ENCODE measurements at regions not wholly inside any gene's neighbourhood (a gene's known extent, or its start where the extent isn't known, plus 50 kb on each side); places are given as distances from the start of the nearest gene placed in this dataset.

DNA sequence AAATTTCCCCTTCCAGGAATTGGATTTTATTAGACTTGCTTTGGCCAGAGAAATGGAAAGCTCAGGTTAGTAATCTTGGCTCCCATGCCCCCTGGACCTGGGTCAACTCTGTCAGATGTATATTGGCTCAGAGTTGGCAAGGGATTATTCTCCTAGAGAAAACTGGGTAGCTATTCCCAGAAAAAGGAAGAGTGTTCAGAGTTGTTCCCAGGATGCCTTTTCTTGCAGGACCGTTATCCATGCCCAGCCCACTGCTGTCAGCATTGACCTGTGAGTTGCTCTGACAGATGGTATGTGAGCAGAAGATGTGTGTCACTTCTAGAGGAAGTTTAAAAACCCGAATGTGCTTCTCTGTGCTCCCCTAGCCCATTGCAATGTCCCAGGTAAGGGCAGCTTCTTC lies 509.9 kb upstream of the ZFP42 start:
- no peak overlapping the region for H3K56ac ChIP-seq (replicated peaks; ENCODE audit: insufficient read length, low read depth, low read length)
- H4K20me1 ChIP-seq (replicated peaks in 1 of 2; ENCODE audit: control insufficient read depth in 1 of 2, insufficient read depth in 2 of 2, low read length in 2 of 2), result no peaks in the 10 kb centered on the region
- no peak overlapping the region for H3K18ac ChIP-seq (ENCODE audit: extremely low read depth, low read length)
- no peak overlapping the region for H2BK5ac ChIP-seq (ENCODE audit: low read depth, low read length)
- H2AFZ ChIP-seq (ENCODE audit: low read length), result no peak overlapping the region
- H2BK120ac ChIP-seq (replicated peaks; ENCODE audit: low read depth, low read length), result no peak overlapping the region
- no peak overlapping the region for H4K5ac ChIP-seq (ENCODE audit: insufficient read length, low read depth, low read length)
- FAIRE-seq (no peak), DNase-seq (ENCODE audit: low read depth in 1 of 2, low spot score in 2 of 2) (no peak)
- no peak overlapping the region for H3K9ac ChIP-seq (replicated peaks in 1 of 4; ENCODE audit: extremely low read depth in 1 of 4, low read depth in 3 of 4, low read length in 3 of 4)
- H3K4me2 ChIP-seq (ENCODE audit: insufficient read depth in 1 of 2, low read depth in 2 of 2, low read length in 2 of 2), result no peak overlapping the region
- no peaks in the 10 kb centered on the region for H3K27me3 ChIP-seq (replicated peaks in 1 of 4; ENCODE audit: control insufficient read depth in 3 of 4, extremely low read depth in 1 of 4, insufficient read depth in 3 of 4, low read length in 3 of 4)
- peaks cover 7 to 8% of the 10 kb centered on the region in 2 experiments; a peak in 1 of 4 replicates for H3K9me3 ChIP-seq (ENCODE audit: insufficient read depth in 2 of 2, low read depth in 1 of 2, low read length in 1 of 2)
- CTCF ChIA-PET (ENCODE audit: partially characterized antibody), result no interaction called here
- no peak overlapping the region for H3K4me3 ChIP-seq (ENCODE audit: extremely low read depth in 1 of 4, insufficient read depth in 2 of 4, low read depth in 3 of 4, low read length in 4 of 4)
- no peak overlapping the region for H3K14ac ChIP-seq (ENCODE audit: insufficient read length)
- H2BK15ac ChIP-seq (ENCODE audit: low read length), result no peak overlapping the region
- H2AK5ac ChIP-seq (ENCODE audit: low read depth, low read length), result no peak overlapping the region
- H3K4ac ChIP-seq (replicated peaks; ENCODE audit: insufficient read length, low read depth, low read length), result no peak overlapping the region
- no peak overlapping the region for H4K91ac ChIP-seq (replicated peaks; ENCODE audit: insufficient read length, low read length)
- no peak overlapping the region for H2BK12ac ChIP-seq (ENCODE audit: low read depth, low read length)
- no peaks in the 10 kb centered on the region for H3K79me1 ChIP-seq (ENCODE audit: low read depth, low read length)
- POLR2A ChIA-PET (ENCODE audit: partially characterized antibody), result no interaction called here
- 96% methylated on average over 2 of the region's 2 CpGs; no CpG with 5 or more reads in 1 of the 2 experiments for WGBS, 2 experiments (ENCODE audit: extremely low coverage in 1 of 2, insufficient coverage in 1 of 2, insufficient read length in 1 of 2, insufficient replicate concordance in 2 of 2, low coverage in 1 of 2, low lambda C conversion rate in 2 of 2, missing lambda C conversion rate in 1 of 2)
- no peak overlapping the region for H2BK20ac ChIP-seq (ENCODE audit: low read length)
- no peak overlapping the region for H4K8ac ChIP-seq (ENCODE audit: extremely low read depth, insufficient read depth, low read length)
- no peaks in the 10 kb centered on the region for H3K4me1 ChIP-seq (replicated peaks in 1 of 4; ENCODE audit: control insufficient read depth in 3 of 4, insufficient read depth in 4 of 4, low read length in 3 of 4)
- no peak overlapping the region for H3K23ac ChIP-seq (ENCODE audit: insufficient read length)
- TF ChIP-seq MAFK (IDR thresholded peaks at IDR 0.05; ENCODE audit: low read depth, low read length) (no peak), NANOG (IDR thresholded peaks at IDR 0.05; ENCODE audit: insufficient read depth, low read depth, low read length, poor library complexity, severe bottlenecking) (no peak), CHD2 (IDR thresholded peaks at IDR 0.05; ENCODE audit: low read length) (no peak), ZNF274 (IDR thresholded peaks at IDR 0.05; ENCODE audit: borderline replicate concordance, extremely low read depth, low read length) (no peak), RFX5 (IDR thresholded peaks at IDR 0.05; ENCODE audit: borderline replicate concordance, low read depth, low read length) (no peak), CBX5 (IDR thresholded peaks at IDR 0.05; ENCODE audit: low read depth, low read length) (no peak), TAF1 (IDR thresholded peaks at IDR 0.05; ENCODE audit: low read depth, low read length) (no peak), PHF8 (conservative IDR thresholded peaks at IDR 0.05; ENCODE audit: low read depth, low read length) (no peak), SP2 (IDR thresholded peaks at IDR 0.05; ENCODE audit: low read length) (no peak), RXRA (IDR thresholded peaks at IDR 0.05; ENCODE audit: insufficient read depth, low read depth, low read length) (no peak), ATF3 (IDR thresholded peaks at IDR 0.05; ENCODE audit: insufficient read depth, low read depth, low read length) (no peak), USF2 (IDR thresholded peaks at IDR 0.05; ENCODE audit: low read length) (no peak)
- no peak overlapping the region for H3K27ac ChIP-seq (ENCODE audit: low read depth, low read length)
- H3K79me2 ChIP-seq (ENCODE audit: control insufficient read depth in 1 of 2, insufficient read depth in 2 of 2, low read length in 2 of 2), result no peaks in the 10 kb centered on the region
- no peaks in the 10 kb centered on the region for H3K36me3 ChIP-seq (ENCODE audit: control insufficient read depth in 2 of 4, insufficient read depth in 4 of 4, low read length in 3 of 4)
- H3K23me2 ChIP-seq (ENCODE audit: low read depth, low read length), result no peaks in the 10 kb centered on the region

Measured in H1 (cell line).